ENCODE measurements at regions not wholly inside any gene's neighbourhood (a gene's known extent, or its start where the extent isn't known, plus 50 kb on each side); places are given as distances from the start of the nearest gene placed in this dataset.

GRCh38 chr3:154584041-154584440 is 154.1 kb upstream of the GPR149 start:
- peak; percentile 9; the same call in 1 of the 2 replicates for TF ChIP-seq CTCF (conservative IDR thresholded peaks at IDR 0.05; ENCODE audit: low read length)
- no peak overlapping the region for H3K4me3 ChIP-seq (ENCODE audit: low read length)
- peak; percentile 1 for DNase-seq (ENCODE audit: low read depth)

- no peak for DNase-seq (ENCODE audit: low read depth)
- TF ChIP-seq CTCF (conservative IDR thresholded peaks at IDR 0.05; ENCODE audit: low read length), result no peak
- no peak overlapping the region for H3K4me3 ChIP-seq (ENCODE audit: low read length)
These were observed 153.2 kb upstream of the GPR149 start for GRCh38 chr3:154583086-154583634.

GRCh38 chr3:154582501-154582900 is 152.5 kb upstream of the GPR149 start:
- no peak overlapping the region for H3K4me3 ChIP-seq (ENCODE audit: low read length)
- DNase-seq (ENCODE audit: low read depth), result no peak
- no peak for TF ChIP-seq CTCF (conservative IDR thresholded peaks at IDR 0.05; ENCODE audit: low read length)

- H3K4me3 ChIP-seq (ENCODE audit: low read length), result no peak overlapping the region
- TF ChIP-seq CTCF (conservative IDR thresholded peaks at IDR 0.05; ENCODE audit: low read length), result no peak
- no peak for DNase-seq (ENCODE audit: low read depth)
These were observed 141.7 kb upstream of the GPR149 start for GRCh38 chr3:154571553-154572226.

GRCh38 chr3:154568064-154568463 is 138.1 kb upstream of the GPR149 start:
- DNase-seq (ENCODE audit: low read depth), result no peak
- no peak for TF ChIP-seq CTCF (conservative IDR thresholded peaks at IDR 0.05; ENCODE audit: low read length)
- no peak overlapping the region for H3K4me3 ChIP-seq (ENCODE audit: low read length)

GRCh38 chr3:154559623-154560022 is 129.6 kb upstream of the GPR149 start:
- no peak for DNase-seq (ENCODE audit: low read depth)
- no peak overlapping the region for H3K4me3 ChIP-seq (ENCODE audit: low read length)
- no peak for TF ChIP-seq CTCF (conservative IDR thresholded peaks at IDR 0.05; ENCODE audit: low read length)

- no peak overlapping the region for H3K4me3 ChIP-seq (ENCODE audit: low read length)
- no peak for DNase-seq (ENCODE audit: low read depth)
- no peak for TF ChIP-seq CTCF (conservative IDR thresholded peaks at IDR 0.05; ENCODE audit: low read length)
These were observed 122.3 kb upstream of the GPR149 start for GRCh38 chr3:154552338-154552737.

Data from AG10803 (cell line).